Jurkat, Clone E6-1 (cell line): ENCODE measurements at regions not wholly inside any gene's neighbourhood (a gene's known extent, or its start where the extent isn't known, plus 50 kb on each side); places are given as distances from the start of the nearest gene placed in this dataset.

Experiments
- DNase-seq: peaks from one replicate; pipeline ENCODE4 v3.0.0-alpha.2; 2011; ENCODE audit warnings: low read depth, low spot score
- H3K4me3 ChIP-seq: 2 replicates; pipeline ENCODE4 v1.5.1; 2011; ENCODE audit warnings: mild to moderate bottlenecking, low read length, control low read depth, moderate library complexity

DNA sequence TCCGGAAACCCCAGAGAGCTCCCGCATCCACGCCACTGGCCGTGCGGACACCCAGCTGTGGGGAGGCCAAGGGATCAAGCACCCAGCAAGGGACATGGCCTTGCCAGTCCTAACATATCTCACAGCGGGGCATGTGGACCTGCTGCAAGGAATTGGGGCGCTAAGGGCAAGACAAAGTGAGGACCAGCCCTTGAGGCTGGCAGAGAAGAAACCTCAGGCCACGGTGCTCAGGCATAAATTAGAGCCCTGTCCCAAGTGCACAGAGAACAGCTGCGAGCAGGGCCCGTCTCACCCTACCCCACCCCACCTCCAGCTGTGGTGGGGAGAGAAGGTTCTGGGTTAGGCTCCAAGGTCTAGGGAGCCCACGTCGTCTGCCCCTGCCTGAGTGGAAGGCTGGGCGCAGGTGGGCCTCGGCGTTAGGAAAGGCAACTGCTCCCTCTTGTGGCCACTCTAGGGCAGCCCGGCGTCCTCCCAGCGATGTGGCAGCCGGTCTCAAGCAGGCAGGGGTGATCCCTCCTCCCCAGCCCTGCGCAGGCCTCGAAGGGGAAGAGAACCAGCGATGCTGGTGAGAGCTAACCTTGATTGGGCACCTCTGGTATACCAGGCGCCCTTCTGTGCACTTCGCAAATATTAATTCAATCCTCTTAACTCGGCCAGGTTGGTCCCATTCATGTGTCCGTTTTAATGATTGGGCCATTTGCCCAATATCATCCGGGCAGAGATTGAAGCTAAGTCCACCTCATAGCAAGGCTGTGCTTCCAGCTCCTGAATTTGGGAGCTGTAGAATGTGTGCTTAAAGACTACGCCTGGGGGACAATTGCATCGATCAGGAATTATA, 235.8 kb downstream of the NFATC2 start:
- no peak overlapping the region for H3K4me3 ChIP-seq
- DNase-seq = peak; percentile 35

DNA sequence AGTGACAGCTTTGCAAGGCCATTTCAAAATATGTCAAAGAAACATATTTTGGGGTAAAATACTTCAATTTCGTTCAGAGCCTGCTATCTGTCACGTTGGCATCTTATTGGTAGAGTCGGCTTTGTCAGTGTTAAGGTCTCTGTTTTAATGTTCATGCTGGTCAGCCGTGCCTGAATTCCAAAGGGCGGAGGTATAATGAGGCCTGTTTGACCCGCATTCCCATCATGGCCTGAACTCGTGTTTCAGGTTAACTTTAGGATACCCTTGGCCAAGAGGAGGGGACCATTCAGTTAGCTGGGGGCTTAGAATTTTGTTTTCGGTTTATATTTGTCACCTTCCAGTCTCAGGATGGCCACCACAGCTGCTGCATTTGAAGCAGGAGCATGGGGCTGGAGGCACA, 236.4 kb downstream of the NFATC2 start:
- H3K4me3 ChIP-seq = no peak overlapping the region
- DNase-seq = no peak

DNA sequence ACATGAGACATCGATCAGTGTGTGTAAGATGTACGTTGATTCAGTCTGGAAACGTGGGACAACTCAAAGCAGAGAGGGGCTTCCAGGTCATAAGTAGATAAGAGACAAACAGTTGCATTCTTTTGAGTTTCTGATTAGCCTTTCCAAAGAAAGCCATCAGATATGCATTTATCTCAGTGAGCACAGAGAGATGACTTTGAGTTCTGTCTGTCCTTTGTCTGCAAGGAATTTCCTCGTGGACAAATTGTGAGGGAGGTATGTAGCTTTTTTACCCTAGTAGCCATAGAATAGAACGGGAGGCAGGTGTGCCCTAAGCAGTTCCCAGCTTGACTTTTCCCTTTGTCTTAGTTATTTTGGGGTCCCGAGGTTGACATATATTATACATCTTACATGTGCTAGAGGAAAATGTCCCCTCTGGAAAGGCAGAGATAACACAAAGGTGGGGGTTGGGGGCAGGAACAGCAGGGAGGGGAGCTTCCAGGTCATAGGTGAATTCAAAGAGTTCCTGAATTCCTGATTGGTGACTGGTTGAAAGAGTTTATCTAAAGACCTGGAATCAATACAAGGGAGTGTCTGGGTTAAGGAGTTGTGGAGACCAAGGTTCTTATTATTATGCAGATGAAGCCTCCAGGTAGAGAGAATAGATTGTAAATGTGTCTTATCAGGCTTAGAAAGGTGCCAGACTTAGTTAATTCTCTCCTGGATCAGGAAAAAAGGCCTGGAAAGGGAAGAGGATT, 237.0 kb downstream of the NFATC2 start:
- no peak overlapping the region for H3K4me3 ChIP-seq
- no peak for DNase-seq

DNA sequence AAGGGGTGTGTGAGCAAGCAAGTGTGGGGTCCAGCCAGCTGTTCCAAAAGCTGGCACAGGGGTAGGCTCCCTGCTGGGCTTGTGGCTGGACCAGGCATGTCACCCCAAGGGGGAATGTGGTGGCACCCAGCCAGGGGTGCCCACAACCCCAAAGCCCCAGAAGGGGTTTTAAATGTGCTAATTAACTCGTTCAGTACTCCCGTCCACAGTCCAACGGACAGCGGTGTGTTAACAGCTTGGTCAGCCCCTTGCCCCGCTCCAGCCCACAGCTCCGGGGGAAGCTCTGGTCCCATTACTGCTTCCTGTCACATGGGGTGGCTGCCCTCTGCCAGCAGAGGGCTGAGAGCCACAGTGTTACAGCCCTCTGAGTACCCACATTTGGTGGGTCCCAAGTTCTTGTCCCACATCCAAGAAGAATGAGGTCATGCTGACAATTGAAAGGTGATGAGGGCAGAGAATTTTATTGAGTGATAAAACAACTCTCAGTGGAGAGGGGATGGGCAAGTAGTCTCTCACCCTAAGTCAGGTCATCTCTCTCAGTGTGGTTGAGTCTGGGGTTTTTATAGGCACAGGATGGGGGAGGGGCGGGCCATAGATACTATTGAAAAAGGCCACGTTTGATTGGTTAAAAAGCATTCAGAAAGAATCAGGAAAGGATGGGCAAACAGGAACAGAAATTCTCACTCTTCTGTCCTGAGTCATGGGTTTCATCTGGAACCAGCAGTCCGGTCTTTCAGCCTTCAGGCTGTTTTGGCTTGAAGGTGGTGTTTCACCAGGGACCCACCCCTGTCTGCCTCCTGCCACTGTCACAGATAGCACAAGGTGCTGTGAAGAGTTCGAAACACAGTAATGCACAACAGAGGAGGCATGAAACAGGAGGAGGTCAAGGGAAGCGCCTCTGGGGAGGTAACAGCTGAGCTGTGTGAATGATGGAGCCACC, 238.5 kb downstream of the NFATC2 start:
- DNase-seq = no peak
- no peak overlapping the region for H3K4me3 ChIP-seq

DNA sequence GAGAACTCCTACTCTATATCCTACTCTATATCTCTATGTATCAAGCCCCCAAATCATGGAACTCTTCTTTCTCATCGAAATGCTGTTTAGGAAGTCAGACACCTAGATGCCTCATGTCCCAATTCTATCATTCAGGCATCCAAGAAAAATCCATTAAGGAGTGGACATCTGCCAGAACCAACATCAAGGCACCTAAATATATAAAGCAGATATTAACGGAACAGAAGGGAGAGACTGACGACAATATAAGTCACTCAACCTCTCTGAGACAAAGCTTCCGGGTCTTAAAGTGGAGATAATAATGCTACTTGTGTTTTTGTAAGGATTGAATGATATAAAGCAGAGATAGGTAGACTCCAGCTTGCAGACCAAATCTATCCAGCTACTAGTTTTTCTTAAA, 241.5 kb downstream of the NFATC2 start:
- DNase-seq = no peak
- H3K4me3 ChIP-seq = no peak overlapping the region

DNA sequence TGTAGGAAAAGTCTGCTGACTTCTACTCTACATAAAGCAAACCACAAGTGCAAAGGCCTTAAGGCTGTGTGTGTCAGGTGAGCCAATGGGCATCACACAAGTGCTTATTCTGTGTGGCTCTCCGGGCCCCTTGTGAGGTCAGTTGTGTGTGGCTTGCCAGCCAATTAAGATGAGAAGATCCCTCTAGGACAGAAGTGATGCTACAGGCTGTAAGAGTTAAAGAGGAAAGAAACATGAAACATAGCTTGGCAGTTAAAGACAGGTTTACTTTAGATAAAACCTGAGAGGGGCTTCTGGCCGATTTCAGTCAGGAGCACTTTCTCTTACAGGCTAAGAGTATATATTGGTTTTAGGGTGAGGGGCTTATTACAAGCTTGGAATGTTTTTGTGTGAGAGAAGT, 242.4 kb downstream of the NFATC2 start:
- DNase-seq = no peak
- no peak overlapping the region for H3K4me3 ChIP-seq

DNA sequence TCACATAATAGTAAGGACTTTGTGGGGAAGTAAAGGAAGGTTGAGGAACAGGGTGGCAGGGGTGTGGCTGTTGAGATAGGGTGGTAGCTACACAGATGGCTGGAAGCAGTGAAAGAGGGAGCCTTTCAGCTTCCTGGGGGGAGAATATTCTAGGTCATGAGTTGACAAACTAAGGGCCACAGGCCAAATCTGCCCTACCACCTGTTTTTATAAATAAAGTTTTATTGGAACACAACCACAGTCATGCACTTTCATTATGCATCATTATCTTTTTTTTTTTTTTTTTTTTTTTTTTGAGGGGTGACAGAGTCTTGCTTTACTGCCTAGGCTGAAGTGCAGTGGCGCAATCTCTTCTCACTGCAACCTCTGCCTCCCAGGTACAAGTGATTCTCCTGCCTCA, 243.1 kb downstream of the NFATC2 start:
- DNase-seq = no peak

DNA sequence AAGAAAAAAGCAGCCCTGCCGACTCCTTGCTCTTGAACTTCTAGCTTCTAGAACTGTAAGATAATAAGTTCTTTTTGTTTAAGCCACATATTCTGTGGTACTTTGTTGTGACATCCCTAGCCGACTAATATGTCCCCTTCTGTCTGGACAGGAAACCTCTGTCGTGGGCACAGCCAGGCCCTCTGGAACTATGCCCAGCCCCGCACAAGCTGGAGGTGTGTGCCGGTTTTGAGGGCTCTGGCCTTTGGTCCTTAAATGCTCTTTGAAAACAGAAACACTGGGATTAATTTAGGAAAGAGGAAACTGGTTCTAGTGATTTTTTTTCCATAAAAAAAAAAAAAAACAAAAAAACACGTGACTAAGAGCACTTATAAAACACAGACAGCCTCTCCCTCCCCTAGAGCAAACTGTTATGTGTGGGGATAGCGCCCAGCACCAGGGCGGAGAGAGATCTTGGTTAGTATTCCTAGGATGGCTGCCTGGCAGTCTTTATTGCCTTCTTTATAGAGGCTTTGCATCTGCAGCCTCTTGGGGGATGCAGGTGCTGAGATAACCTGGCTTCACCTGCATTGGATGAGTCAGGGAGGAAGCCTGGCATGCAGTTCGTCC, 244.3 kb downstream of the NFATC2 start:
- no peak overlapping the region for H3K4me3 ChIP-seq
- DNase-seq = no peak

More for the DNA sequence above, 243.1 kb downstream of the NFATC2 start:
- H3K4me3 ChIP-seq = no peak overlapping the region

DNA sequence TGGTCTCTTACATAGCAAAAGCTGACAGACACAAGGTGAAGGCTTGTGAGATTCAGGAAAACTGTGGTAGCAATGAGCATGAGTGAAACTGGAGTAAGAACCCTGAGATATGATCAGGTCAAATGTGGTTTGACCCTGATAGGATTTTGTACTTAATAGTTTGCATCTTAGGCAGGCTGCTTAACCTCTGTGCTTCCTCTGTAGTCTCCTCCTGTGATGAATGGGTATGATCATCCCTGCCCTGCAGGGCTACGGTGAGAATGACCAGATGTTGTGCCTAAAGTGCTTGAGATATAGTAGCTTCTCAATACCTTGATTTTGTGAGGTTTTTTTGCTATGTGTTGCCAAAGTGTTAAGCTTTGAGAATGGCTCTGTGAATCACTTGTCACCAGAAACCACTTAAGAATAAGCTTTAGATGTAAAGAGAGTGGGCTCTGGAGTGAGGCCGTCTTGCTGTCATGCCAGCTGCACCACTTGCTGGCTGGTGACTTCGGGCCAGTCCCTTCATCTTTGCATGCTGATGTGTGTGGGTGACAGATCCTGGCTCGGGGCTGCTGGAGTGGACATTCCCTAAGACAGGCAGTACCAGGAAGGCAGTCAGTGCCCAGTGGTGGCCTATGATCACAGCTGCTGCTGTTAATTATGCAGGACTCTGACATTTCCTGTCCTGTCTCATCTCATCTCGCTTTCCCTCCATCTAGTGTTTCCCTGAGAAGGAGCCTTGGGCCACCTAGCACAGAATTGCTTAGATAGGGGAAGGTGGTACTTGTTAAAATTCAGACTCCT, 254.7 kb downstream of the NFATC2 start:
- no peak for DNase-seq
- no peak overlapping the region for H3K4me3 ChIP-seq

DNA sequence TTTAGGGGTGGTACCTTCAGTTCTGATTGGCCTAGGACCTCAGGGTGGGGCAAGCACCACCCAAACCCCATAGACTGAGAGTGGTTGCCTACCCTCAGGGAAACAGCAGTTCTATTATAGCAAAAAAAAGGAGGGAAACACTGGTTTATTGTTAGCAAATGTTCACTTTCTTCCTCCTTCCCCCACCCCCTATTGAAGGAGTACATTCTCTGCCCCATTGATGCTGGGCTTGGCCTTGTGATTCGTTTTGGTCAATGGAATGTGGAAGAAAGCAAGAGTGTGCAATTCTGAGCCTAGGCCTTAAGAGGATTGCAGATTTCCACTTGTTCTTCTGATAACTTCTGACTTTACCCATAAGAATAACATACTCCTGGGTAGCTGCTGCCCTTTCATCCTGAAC, 255.8 kb downstream of the NFATC2 start:
- no peak overlapping the region for H3K4me3 ChIP-seq
- DNase-seq = no peak

DNA sequence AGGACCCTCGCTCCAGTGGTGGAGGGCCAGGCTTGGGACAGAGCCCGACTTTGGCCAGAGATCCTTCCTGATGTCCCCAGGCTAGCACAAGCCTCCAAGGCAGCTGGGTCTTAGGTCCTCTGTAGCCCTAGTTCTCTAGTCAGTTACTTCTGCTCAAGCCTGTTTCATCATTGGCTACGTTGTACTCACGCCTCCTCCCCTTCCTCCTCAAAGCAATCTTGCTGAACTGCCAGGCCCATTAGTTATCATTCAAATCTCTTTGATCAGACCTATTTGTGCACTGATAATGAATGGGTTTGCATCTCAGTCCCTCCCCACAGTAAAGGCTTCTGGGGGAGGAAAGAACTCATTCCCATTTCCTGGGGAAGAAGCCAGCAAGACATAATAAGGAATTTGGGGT, 256.8 kb downstream of the NFATC2 start:
- DNase-seq = no peak
- no peak overlapping the region for H3K4me3 ChIP-seq

DNA sequence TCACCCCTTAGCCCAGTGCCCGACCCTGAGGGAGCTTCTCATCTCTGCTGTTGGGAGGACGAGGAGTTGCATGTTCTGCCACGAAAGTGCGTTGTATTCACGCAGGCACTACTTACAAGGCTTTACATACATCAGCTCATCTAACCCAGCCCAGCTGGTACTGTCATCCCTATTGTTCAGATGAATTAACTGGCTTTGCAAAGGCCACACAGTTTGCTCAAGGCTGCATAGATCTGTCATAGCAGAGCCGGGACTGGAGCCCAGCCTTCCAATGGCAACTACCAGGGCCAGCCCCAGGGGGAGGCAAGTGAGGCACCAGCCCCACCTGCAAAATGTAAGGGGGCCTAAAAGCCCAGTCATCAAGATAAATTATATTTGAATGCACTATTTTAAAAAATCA, 257.6 kb downstream of the NFATC2 start:
- no peak for DNase-seq
- no peak overlapping the region for H3K4me3 ChIP-seq

DNA sequence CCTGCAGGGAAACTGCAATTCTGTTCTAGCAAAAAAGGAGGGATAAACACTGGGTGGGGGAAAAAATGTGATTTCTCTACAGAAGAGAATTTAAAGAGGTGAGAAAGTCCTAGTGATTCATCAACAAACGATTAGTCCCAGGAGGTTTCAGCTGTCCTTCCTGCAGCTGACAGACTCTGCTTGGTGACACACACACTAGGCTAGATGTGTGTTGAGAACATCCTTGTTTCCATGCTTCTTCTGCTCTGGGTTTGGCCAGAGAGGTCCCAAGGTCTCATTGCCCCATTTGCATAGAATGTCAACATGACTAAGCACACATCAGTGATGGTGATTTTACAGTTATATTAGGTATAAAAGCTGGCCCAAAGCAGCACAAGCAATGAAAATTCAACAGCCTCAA, 258.3 kb downstream of the NFATC2 start:
- no peak for DNase-seq
- H3K4me3 ChIP-seq = no peak overlapping the region

DNA sequence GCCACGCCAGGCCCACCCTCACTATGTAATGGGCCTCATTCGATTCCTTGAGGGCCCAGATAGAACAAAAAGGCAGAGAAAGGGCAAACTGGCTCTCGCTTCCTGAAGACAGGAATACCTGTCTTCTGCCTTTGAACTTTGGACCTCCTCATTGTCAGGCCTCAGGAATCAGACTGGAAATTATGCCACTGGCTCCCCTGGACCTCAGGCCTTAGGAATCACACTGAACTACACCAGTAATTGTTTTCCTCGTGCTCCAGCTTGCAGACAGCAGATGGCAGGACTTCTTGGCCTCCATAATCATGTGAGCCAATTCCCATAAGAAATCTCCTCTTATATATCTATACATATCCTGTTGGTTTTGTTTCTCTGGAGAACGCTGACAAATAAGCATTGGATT, 258.6 kb upstream of the KCNG1 start:
- no peak overlapping the region for H3K4me3 ChIP-seq
- no peak for DNase-seq

DNA sequence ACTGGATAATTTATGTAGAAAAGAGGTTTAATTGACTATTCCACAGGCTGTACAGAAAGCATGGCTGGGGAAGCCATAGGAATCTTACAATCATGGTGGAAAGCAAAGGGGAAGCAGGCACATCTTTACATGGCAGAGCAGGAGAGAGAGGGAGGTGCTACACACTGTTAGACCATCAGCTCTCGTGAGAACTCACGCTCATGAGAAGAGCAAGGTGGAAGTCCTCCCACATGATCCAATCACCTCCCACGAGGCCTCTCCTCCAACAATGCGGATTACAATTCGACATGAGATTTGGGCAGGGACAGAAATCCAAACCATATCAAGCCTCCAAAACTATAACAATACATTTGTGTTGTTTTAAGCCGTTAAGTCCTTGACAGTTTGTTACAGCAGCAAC, 257.1 kb upstream of the KCNG1 start:
- H3K4me3 ChIP-seq = no peak overlapping the region
- DNase-seq = no peak

DNA sequence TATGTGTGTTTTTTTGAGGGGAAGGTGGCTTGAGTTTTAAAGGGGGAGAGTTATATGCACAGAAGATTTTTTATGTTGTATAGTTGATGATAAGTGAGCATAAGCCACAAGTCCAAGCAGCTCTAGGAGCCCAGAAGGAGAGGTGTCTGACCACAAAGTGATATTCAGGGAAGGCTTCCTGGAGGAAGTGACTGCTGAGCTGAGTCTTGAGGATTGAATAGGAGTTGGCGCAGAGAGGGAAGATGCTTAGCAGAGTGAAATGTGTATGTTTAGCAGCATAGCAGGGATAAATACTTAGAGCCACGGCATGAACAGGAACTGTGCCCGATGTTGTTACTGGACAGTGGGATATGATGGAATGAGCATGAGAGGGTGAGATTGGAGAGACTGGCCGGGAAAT, 255.1 kb upstream of the KCNG1 start:
- no peak overlapping the region for H3K4me3 ChIP-seq
- DNase-seq = no peak

DNA sequence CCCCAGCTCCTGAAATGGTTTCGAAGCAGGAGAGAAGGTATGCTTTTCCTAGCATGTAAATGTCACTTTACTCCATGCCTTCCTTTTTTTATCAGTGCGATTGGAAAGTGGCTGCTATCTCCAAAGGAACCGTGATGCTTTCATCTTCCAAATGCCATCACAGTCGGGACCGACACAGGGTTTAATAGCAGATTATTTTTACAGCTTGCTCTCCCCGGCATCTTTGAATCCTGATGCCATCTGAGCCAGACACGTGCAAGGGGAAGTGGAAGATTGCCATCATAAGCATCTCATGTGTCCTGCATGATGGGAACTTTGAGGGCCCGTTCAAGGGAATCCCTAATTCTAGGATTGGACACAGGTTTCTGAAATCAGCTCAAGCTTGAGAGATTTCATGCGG, 253.4 kb upstream of the KCNG1 start:
- no peak overlapping the region for H3K4me3 ChIP-seq
- no peak for DNase-seq

DNA sequence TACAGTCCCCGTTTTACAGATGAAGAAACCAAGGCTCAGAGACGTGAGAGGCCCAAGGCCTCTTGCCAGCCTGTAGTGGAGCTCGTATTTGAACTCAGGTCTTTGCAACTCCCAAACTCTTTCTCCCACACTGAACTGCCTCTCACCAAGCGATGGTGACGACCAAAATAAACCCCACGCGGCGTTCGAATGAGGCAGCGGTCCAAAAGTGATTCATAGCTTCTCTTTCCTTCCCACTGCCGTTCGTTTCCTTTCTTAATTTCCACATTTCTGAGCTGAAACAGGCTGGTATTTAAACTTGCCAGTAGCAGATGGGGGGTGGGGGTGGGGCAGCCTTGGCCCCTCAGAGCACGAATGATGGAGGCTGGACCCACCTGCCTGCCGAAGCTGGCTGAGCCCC, 252.9 kb upstream of the KCNG1 start:
- H3K4me3 ChIP-seq = no peak overlapping the region
- DNase-seq = no peak

DNA sequence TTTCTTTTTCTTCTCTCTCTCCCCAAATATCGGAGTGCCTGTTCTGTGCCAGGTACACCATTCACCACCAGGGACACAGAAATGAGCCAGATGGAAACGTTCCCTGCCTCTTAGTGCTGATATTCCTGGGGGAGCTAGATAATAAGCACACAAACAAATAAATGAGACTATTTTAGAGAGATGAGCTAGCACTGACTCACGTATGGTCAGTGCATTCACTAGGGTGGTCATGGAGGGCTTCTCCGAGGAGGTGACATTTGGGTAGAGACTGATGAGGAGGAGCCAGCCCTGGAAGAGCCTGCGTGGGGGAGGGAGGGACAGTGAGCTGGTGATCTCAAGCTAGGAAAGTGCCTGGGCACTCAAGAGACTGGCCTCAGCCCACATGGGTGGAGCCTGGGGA, 252.3 kb upstream of the KCNG1 start:
- DNase-seq = no peak
- H3K4me3 ChIP-seq = no peak overlapping the region
